ENCODE measurements at regions not wholly inside any gene's neighbourhood (a gene's known extent, or its start where the extent isn't known, plus 50 kb on each side); places are given as distances from the start of the nearest gene placed in this dataset.

DNA sequence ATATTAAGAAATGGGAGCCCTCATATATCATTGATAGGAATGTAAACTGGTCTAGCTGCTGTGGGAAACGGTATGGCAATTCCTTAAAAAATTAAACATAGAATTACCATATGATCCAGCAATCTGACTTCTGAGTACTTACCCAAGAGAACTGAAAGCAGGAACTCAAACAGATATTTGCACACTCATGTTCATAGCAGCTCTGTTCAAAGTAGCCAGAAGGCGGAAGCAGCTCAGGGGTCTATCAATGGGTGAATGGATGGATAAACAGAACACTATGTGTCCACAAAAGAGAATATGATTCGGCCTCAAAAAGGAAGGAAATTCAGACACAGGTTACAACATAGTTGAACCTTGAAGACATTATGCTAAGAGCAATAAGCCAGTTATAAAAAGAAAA, 135.7 kb upstream of the NDUFV2 start:
- Histone ChIP-seq H3K36me3 (ENCODE audit: control insufficient read depth in 1 of 2, insufficient read depth in 2 of 2, low read length in 2 of 2) (no peaks in the 10 kb centered on the region), H3K9me2 (ENCODE audit: insufficient read depth) (no peaks in the 10 kb centered on the region), H3K4me2 (ENCODE audit: low read length) (no peak overlapping the region), H3K9me3 (ENCODE audit: control insufficient read depth in 1 of 2, insufficient read depth in 1 of 2, low read depth in 1 of 2, low read length in 2 of 2) (no peaks in the 10 kb centered on the region), H3K4me1 (ENCODE audit: control insufficient read depth in 1 of 2, insufficient read depth in 2 of 2, low read length in 2 of 2) (no peaks in the 10 kb centered on the region), H2AFZ (ENCODE audit: low read depth, low read length, poor library complexity, severe bottlenecking) (no peak overlapping the region), H3K9ac (ENCODE audit: low read length) (no peak overlapping the region), H4K20me1 (ENCODE audit: insufficient read depth) (no peaks in the 10 kb centered on the region), H3K79me2 (ENCODE audit: insufficient read depth, low read length) (no peaks in the 10 kb centered on the region), H3K27ac (ENCODE audit: low read depth, low read length) (no peak overlapping the region), H3K4me3 (replicated peaks in 1 of 2; ENCODE audit: low read depth in 1 of 2, low read length in 2 of 2) (no peak overlapping the region), H3K27me3 (ENCODE audit: insufficient read depth, low read length) (no peaks in the 10 kb centered on the region)
- POLR2A ChIA-PET = no interaction called here
- DNase-seq (ENCODE audit: low read depth, low spot score) (no peak), ATAC-seq (no peak)
- CTCF ChIA-PET = no interaction called here
- no TSS peak for BruUV-seq (replicated peaks)
- intact Hi-C loops (cut with micrococcal nuclease) = no loop called here
- TF ChIP-seq TCF7L2 (IDR thresholded peaks at IDR 0.05; ENCODE audit: borderline replicate concordance, extremely low read depth, insufficient read depth, insufficient read length) (no peak), SIN3A (IDR thresholded peaks at IDR 0.05; ENCODE audit: low read depth) (no peak), SRF (IDR thresholded peaks at IDR 0.05; ENCODE audit: low read depth) (no peak), ZNF274 (IDR thresholded peaks at IDR 0.05; ENCODE audit: low read depth, low read length) (no peak), EGR1 (IDR thresholded peaks at IDR 0.05; ENCODE audit: low read depth) (no peak), YY1 (IDR thresholded peaks at IDR 0.05; ENCODE audit: extremely low read depth, insufficient replicate concordance, low read depth, low read length) (no peak), SP1 (IDR thresholded peaks at IDR 0.05; ENCODE audit: low read depth) (no peak), ZFX (IDR thresholded peaks at IDR 0.05) (no peak), ELF1 (IDR thresholded peaks at IDR 0.05; ENCODE audit: borderline replicate concordance, low read depth) (no peak), JUND (IDR thresholded peaks at IDR 0.05) (no peak), FOSL1 (IDR thresholded peaks at IDR 0.05; ENCODE audit: low read depth) (no peak), EZH2 (IDR thresholded peaks at IDR 0.05) (no peak), EZH2phosphoT487 (IDR thresholded peaks at IDR 0.05; ENCODE audit: borderline replicate concordance) (no peak)
- TF ChIP-seq, protein P1, sequence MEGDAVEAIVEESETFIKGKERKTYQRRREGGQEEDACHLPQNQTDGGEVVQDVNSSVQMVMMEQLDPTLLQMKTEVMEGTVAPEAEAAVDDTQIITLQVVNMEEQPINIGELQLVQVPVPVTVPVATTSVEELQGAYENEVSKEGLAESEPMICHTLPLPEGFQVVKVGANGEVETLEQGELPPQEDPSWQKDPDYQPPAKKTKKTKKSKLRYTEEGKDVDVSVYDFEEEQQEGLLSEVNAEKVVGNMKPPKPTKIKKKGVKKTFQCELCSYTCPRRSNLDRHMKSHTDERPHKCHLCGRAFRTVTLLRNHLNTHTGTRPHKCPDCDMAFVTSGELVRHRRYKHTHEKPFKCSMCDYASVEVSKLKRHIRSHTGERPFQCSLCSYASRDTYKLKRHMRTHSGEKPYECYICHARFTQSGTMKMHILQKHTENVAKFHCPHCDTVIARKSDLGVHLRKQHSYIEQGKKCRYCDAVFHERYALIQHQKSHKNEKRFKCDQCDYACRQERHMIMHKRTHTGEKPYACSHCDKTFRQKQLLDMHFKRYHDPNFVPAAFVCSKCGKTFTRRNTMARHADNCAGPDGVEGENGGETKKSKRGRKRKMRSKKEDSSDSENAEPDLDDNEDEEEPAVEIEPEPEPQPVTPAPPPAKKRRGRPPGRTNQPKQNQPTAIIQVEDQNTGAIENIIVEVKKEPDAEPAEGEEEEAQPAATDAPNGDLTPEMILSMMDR (IDR thresholded peaks at IDR 0.05 in 2 of 3, conservative IDR thresholded peaks at IDR 0.05 in 1 of 3; ENCODE audit: borderline replicate concordance in 1 of 3, insufficient read depth in 1 of 3, low read depth in 2 of 3, low read length in 2 of 3) = no peak
- TF ChIP-seq, protein P2, sequence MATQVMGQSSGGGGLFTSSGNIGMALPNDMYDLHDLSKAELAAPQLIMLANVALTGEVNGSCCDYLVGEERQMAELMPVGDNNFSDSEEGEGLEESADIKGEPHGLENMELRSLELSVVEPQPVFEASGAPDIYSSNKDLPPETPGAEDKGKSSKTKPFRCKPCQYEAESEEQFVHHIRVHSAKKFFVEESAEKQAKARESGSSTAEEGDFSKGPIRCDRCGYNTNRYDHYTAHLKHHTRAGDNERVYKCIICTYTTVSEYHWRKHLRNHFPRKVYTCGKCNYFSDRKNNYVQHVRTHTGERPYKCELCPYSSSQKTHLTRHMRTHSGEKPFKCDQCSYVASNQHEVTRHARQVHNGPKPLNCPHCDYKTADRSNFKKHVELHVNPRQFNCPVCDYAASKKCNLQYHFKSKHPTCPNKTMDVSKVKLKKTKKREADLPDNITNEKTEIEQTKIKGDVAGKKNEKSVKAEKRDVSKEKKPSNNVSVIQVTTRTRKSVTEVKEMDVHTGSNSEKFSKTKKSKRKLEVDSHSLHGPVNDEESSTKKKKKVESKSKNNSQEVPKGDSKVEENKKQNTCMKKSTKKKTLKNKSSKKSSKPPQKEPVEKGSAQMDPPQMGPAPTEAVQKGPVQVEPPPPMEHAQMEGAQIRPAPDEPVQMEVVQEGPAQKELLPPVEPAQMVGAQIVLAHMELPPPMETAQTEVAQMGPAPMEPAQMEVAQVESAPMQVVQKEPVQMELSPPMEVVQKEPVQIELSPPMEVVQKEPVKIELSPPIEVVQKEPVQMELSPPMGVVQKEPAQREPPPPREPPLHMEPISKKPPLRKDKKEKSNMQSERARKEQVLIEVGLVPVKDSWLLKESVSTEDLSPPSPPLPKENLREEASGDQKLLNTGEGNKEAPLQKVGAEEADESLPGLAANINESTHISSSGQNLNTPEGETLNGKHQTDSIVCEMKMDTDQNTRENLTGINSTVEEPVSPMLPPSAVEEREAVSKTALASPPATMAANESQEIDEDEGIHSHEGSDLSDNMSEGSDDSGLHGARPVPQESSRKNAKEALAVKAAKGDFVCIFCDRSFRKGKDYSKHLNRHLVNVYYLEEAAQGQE (IDR thresholded peaks at IDR 0.05; ENCODE audit: low read depth) = no peak
- TF ChIP-seq, protein P3, sequence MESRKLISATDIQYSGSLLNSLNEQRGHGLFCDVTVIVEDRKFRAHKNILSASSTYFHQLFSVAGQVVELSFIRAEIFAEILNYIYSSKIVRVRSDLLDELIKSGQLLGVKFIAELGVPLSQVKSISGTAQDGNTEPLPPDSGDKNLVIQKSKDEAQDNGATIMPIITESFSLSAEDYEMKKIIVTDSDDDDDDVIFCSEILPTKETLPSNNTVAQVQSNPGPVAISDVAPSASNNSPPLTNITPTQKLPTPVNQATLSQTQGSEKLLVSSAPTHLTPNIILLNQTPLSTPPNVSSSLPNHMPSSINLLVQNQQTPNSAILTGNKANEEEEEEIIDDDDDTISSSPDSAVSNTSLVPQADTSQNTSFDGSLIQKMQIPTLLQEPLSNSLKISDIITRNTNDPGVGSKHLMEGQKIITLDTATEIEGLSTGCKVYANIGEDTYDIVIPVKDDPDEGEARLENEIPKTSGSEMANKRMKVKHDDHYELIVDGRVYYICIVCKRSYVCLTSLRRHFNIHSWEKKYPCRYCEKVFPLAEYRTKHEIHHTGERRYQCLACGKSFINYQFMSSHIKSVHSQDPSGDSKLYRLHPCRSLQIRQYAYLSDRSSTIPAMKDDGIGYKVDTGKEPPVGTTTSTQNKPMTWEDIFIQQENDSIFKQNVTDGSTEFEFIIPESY (IDR thresholded peaks at IDR 0.05; ENCODE audit: extremely low read depth, insufficient replicate concordance, low read length) = no peak
- TF ChIP-seq, protein P4, sequence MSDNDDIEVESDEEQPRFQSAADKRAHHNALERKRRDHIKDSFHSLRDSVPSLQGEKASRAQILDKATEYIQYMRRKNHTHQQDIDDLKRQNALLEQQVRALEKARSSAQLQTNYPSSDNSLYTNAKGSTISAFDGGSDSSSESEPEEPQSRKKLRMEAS (IDR thresholded peaks at IDR 0.05) = no peak
- TF ChIP-seq, protein P5, sequence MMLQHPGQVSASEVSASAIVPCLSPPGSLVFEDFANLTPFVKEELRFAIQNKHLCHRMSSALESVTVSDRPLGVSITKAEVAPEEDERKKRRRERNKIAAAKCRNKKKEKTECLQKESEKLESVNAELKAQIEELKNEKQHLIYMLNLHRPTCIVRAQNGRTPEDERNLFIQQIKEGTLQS (IDR thresholded peaks at IDR 0.05) = no peak
- RAD21 ChIA-PET (ENCODE audit: low non-redundant PET in 1 of 2, low total read pairs in 2 of 2, uncharacterized antibody in 2 of 2, unreplicated experiment in 2 of 2) = no interaction called here

Measured in HCT116 (cell line).